Esophagus squamous epithelium (tissue), 5 donors: ENCODE measurements at regions not wholly inside any gene's neighbourhood (a gene's known extent, or its start where the extent isn't known, plus 50 kb on each side); places are given as distances from the start of the nearest gene placed in this dataset.

ENCODE experiments used
- DNase-seq: peaks from one replicate; lab custom pipeline; 2025; lab: John Stamatoyannopoulos, UW
- H3K27ac ChIP-seq, 4 donors: fragments of 200-600 bp; sonication (generic); one replicate each; pipeline ENCODE4 v1.5.1; 2016 to 2019; ENCODE audit warnings: mild to moderate bottlenecking in 1 of 4
- H3K27me3 ChIP-seq, 4 donors: fragments of 200-600 bp; sonication (generic); 1 replicate in 3 of 4; 2 replicates in 1 of 4; pipeline versions ENCODE4 v1.5.1 to v1.6.0; 2017 to 2021; ENCODE audit warnings: antibody characterized with exemption in 1 of 4
- H3K36me3 ChIP-seq, 3 donors: fragments of 200-600 bp; sonication (generic); one replicate each; pipeline ENCODE4 v1.5.1; 2016 to 2019
- H3K4me1 ChIP-seq, 3 donors: fragments of 200-600 bp; sonication (generic); one replicate each; pipeline ENCODE4 v1.5.1; 2017 to 2019
- H3K4me3 ChIP-seq, 4 donors: fragments of 200-600 bp; sonication (generic); 1 replicate in 3 of 4; 2 replicates in 1 of 4; pipeline ENCODE4 v1.5.1; 2016 to 2019; ENCODE audit warnings: mild to moderate bottlenecking in 2 of 4, moderate library complexity in 1 of 4
- H3K9me3 ChIP-seq, 3 donors: fragments of 200-600 bp; sonication (generic); one replicate each; pipeline ENCODE4 v1.5.1; 2016 to 2019
- CTCF ChIP-seq, 6 experiments: fragments of 450-650 bp in 4 of 6; fragments of 200-600 bp in 2 of 6; sonication (generic) in 2 of 6; IDR thresholded peaks; one replicate each; pipeline ENCODE4 v1.5.1; 2016 to 2019; ENCODE audit warnings: antibody characterized with exemption in 6 of 6, mild to moderate bottlenecking in 4 of 6, moderate library complexity in 4 of 6
- POLR2A ChIP-seq, 4 donors: fragments of 450-650 bp; IDR thresholded peaks; one replicate each; pipeline ENCODE4 v1.6.1; 2017; ENCODE audit warnings: antibody characterized with exemption in 4 of 4, mild to moderate bottlenecking in 4 of 4, moderate library complexity in 3 of 4
- WGBS, 2 donors: methylation state at CpG; one replicate each; pipeline ENCODE4 v1.1.5; 2018; 5-methylcytosine and 5-hydroxymethylcytosine counted together
- intact Hi-C: fragments of 100-400 bp; cut with DNase I; formaldehyde crosslinking; loops from one replicate; pipeline ENCODE4 v1.15.0; 2022
- donor health status: DM: yes; HTN: yes; CAD: no.

DNA sequence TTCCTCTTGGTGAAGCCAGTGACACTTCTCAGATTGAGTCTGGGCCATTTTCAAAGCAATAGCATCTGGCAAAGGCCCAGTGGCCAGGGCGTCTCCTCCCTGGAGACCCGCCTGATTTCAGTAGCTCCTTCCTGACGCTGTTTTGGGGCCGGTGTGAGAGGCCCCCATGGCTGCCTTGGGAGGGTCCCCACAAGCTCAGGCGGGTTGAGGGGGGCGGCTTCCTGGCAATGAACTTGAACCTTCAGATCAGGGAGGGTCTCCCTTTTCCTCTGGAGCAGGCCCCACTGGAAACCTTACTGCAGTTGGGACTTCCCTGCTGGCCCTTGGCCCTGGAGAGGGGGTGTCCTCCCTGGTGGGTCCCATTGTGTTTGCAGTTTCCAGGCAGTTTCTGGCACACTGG lies 121.2 kb downstream of the CRYAA start:
- no peak for DNase-seq
- intact Hi-C loops, result no loop called here
- Histone ChIP-seq H3K36me3 (no peaks in the 10 kb centered on the region), H3K27me3 (peaks cover 0 to 16% (median 0%) of the 10 kb centered on the region in 4 donors), H3K27ac (no peak overlapping the region), H3K4me1 (no peaks in the 10 kb centered on the region), H3K4me3 (no peak overlapping the region), H3K9me3 (peaks cover 0 to 8% (median 6%) of the 10 kb centered on the region in 3 donors)
- 90 to 100% methylated on average over 1 to 4 of the region's 6 CpGs for WGBS, 2 donors
- no peak for TF ChIP-seq CTCF (IDR thresholded peaks at IDR 0.05)
- no peak for TF ChIP-seq POLR2A (IDR thresholded peaks at IDR 0.05)

DNA sequence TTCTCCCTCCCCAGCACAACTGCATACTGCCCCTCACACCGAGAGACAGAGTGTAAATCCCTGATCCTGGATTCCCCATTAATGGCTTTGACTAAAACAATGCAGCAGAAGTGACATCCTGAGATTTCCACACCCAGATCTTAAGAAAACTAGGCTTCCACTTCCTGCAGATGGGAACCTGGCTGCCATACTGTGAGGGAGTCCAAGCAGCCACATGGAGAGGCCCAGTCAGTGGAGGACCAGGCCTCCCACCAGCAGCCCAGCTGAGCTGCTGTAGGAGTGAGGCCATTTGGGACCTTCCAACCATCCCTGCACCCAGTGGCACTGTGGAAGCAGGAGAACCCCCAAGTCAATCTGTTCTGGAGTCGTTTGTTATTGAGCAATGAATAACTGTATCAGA lies 120.6 kb downstream of the CRYAA start:
- intact Hi-C loops, result no loop called here
- 67 to 90% methylated on average over 1 to 2 of the region's 2 CpGs for WGBS, 2 donors
- Histone ChIP-seq H3K36me3 (no peaks in the 10 kb centered on the region), H3K4me1 (no peaks in the 10 kb centered on the region), H3K4me3 (no peak overlapping the region), H3K27me3 (peaks cover 0 to 16% (median 0%) of the 10 kb centered on the region in 4 donors), H3K9me3 (peaks cover 0 to 8% (median 6%) of the 10 kb centered on the region in 3 donors), H3K27ac (no peak overlapping the region)
- TF ChIP-seq POLR2A (IDR thresholded peaks at IDR 0.05) (no peak), CTCF (IDR thresholded peaks at IDR 0.05) (no peak)
- DNase-seq, result no peak

DNA sequence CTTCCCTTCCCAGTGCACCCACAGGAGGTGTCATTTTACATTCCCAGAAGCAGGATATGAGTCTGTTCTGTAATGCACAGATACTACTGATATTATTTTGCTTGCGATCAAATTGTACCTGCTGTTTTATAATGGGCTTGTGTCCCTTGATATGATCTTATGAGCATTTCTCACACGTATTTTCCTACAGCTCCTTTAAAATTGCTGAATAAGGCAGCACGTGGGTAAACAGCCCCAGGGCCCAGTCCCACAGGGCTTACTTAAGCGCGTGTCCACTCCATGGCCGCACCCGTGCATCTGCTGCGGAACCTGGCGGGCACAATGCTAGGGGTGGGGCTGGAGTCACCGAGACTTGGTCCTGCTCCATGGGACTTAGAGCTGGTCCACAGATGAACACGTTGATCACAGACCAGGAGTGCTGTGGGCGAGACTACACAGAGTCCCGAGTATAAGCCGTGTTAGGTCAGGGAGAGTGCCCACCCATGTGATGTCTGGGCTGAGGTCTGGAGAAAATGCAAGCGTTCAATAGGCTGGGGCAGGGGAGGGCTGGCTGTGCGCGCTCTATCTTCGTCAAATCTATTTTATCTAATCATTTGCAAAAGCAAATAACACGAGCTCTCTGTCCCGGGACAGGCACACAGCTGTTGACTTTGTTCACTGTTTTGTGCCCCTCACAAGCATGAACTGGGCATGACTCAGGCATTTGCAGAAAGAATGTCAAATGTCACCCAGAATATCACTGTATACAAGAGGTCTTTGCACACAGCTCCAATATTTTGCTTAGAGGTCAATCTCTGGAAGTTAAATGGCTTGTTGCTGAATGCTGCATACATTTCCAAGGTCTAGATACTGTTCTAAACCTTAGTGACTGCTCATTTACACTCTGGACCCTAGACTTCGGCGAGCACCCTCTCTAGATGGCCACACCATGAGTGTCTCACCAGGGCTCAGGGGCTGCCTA lies 119.3 kb downstream of the CRYAA start:
- no peaks in the 10 kb centered on the region for H3K36me3 ChIP-seq

GRCh38 chr21:43287111-43287760 lies 118.4 kb downstream of the CRYAA start:
- no peak for DNase-seq
- Histone ChIP-seq H3K9me3 (peaks cover 0 to 8% (median 6%) of the 10 kb centered on the region in 3 donors), H3K4me3 (no peak overlapping the region), H3K27me3 (peaks cover 0 to 7% (median 0%) of the 10 kb centered on the region in 4 donors), H3K4me1 (no peaks in the 10 kb centered on the region), H3K36me3 (no peaks in the 10 kb centered on the region), H3K27ac (no peak overlapping the region)
- TF ChIP-seq POLR2A (IDR thresholded peaks at IDR 0.05) (no peak), CTCF (IDR thresholded peaks at IDR 0.05) (no peak)
- WGBS, 2 donors, result 83 to 90% methylated on average over 17 of the region's 19 CpGs
- intact Hi-C loops, result no loop called here

More for the DNA sequence above, 119.3 kb downstream of the CRYAA start:
- H3K9me3 ChIP-seq, result peaks cover 0 to 8% (median 6%) of the 10 kb centered on the region in 3 donors
- no peak for DNase-seq
- WGBS, 2 donors, result 64 to 74% methylated on average over 14 to 16 of the region's 22 CpGs
- no peaks in the 10 kb centered on the region for H3K4me1 ChIP-seq
- intact Hi-C loops, result no loop called here
- H3K27me3 ChIP-seq, result peaks cover 0 to 14% (median 0%) of the 10 kb centered on the region in 4 donors
- TF ChIP-seq POLR2A (IDR thresholded peaks at IDR 0.05), result no peak
- no peak for TF ChIP-seq CTCF (IDR thresholded peaks at IDR 0.05)
- H3K4me3 ChIP-seq, result no peak overlapping the region
- H3K27ac ChIP-seq, result no peak overlapping the region

DNA sequence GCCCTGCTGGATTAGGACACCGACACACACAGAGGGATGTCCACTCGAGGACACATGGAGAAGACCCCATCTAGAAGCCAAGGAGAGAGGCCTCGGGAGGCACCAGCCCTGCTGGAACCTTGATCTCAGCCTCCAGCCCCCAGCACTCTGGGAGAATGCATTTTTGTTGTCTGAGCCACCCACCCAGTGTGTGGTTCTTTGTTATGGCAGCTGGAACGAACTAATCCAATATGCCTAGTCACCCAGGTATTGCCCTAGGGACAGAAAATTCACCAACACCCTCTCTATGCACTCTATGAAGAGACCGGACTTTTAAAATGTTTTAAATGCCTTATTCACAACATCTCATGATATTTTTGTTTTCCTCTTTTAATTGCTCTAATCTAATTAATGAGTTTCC lies 117.4 kb downstream of the CRYAA start:
- DNase-seq, result no peak
- H3K4me1 ChIP-seq, result no peaks in the 10 kb centered on the region
- H3K27me3 ChIP-seq, result no peaks in the 10 kb centered on the region
- TF ChIP-seq CTCF (IDR thresholded peaks at IDR 0.05) (no peak), POLR2A (IDR thresholded peaks at IDR 0.05) (no peak)
- intact Hi-C loops, result no loop called here
- H3K27ac ChIP-seq, result no peak overlapping the region
- peaks cover 0 to 8% (median 6%) of the 10 kb centered on the region in 3 donors for H3K9me3 ChIP-seq
- H3K4me3 ChIP-seq, result no peak overlapping the region
- 78 to 84% methylated on average over 5 of the region's 5 CpGs for WGBS, 2 donors
- H3K36me3 ChIP-seq, result no peaks in the 10 kb centered on the region
